HG03196 (cell line): ENCODE measurements at regions not wholly inside any gene's neighbourhood (a gene's known extent, or its start where the extent isn't known, plus 50 kb on each side); places are given as distances from the start of the nearest gene placed in this dataset.

ENCODE experiments used
- ATAC-seq: cut with Tn5 transposase; IDR thresholded peaks from one replicate; pipeline ENCODE4 v1.9.1; 2021; ENCODE audit not compliant: unreplicated experiment

DNA sequence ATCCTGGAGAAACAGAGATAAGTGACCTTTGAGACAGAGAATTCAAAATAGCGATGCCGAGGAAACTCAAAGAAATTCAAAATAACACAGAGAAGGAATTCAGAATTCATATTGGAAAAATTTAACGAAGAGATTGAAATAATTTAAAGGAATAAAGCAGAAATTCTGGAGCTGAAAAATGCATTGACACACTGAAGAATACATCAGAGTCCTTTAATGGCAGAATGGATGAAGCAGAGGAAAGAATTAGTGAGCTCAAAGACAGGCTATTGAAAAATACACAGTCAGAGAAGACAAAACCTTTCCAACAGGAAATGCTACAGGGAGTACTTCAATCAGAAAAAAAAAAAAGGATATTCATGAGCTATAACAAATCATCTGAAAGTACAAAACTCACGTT lies 185.8 kb downstream of the PARM1 start:
- ATAC-seq: no peak

DNA sequence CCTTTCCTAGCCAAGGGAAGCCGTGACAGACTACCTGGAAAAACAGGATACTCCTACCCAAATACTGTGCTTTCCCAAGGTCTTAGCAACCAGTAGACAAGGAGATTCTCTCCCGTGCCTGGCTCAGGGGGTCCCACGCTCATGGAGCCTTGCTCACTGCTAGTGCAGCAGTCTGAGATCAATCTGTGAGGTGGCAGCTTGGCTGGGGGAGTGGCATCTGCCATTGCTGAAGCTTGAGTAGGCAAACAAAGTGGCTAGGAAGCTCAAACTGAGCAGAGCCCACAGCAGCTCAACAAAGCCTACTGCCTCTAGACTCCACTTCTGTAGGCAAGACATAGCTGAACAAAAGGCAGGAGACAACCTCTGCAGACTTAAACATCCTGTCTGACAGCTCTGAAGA lies 177.1 kb downstream of the PARM1 start:
- ATAC-seq: no peak

DNA sequence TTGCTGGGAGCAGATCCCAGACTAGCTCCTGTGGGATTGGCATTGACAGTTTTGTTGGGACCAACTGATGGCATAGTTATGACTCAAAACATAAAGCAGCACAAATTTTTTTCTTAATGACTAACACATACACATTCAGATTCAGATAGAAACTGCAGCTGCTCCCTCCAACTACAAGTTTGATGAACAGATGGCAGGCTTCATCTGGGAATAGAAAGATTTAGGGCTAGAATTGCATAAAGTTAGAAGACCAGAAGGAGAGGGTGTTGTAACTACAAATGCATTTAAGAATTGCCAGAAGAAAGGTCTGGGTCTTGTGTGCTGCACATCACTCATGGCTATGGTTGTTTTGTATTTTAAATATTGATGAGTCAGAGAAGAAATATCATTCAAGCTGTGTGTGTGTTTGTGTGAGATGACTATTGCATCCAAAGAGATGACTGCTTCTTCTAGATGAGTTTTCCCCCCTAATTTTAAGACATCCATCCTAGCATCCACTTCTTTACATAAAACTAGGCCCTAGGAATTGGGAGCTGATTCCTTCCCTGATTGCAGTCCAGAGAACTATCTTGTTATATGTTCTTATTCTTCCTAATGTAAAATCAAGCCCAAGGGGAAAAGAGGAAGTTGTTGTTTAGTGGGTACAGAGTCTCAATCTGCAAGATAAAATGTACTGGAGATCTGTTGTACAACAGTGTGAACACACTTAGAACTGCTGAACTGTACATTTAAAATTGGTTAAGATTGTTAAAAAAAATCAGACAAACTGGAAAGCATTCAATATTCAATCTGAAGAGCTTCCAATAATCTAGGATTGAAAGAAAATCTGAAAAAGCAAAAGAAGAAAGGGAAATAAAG lies 175.1 kb downstream of the PARM1 start:
- ATAC-seq: no peak

DNA sequence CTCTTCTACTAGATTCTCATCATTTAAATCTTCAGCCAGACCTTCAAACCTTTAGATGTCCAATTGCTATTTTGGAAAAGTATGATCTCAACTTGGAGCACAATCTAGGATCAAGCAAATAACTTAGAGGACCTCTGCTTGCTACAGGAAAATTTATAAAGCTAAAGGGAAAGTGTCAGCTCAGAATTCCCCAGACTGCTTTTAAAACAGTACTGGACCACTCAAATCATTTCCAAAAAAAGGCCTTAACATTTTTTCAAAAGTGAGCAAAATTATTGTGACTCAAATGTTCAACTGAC lies 169.8 kb downstream of the PARM1 start:
- ATAC-seq: no peak

DNA sequence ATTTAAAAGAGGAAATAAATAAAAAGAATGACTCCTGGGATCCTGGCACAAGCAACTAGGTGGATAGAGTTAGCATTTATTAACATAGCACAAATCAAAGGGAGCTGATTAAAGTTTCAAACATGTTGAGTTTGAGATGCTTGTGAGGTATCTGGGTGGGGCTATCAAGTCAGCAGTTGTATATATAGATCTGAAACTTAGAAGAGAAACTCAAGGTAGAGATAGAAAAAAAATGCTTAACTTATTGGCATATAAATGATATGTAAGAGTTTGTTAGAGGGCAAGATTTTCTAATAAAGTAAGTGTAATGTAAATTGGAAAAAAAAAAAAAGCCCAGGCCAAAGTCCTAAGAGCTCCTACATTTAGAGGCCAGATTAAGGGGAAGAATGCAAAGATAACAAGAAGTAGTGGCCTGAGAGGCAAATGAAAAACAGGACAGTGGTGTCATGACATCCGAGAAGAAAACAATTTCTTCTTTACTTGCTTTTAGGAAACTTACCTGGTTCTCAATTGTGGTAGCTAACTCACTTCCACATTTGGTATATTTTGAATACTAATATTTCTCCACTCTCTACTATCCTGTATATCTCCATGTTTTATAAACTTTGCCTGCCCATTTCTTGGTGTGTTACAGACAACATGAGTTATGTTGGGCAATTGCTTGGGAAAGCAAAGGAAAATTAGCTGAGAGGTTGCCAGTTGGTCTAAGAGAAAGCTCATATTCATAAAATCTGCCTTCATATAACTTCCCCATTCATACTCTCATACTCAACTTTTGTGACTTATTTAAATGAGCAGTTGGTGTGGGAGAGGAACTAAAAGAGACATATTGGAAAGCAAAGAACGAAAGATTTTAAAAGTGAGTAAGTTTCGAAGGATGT lies 169.2 kb downstream of the PARM1 start:
- ATAC-seq: no peak
